ENCODE measurements at regions not wholly inside any gene's neighbourhood (a gene's known extent, or its start where the extent isn't known, plus 50 kb on each side); places are given as distances from the start of the nearest gene placed in this dataset.
"Not testable (repeated sequence)": the region's sequence is repeated elsewhere in the genome, so short reads cannot be mapped to it uniquely, and the experiment has no call there.

GRCh38 chr4:19054916-19055315 lies 1033.4 kb upstream of the LCORL start:
- no peak for DNase-seq (ENCODE audit: low read depth, low spot score)

DNA sequence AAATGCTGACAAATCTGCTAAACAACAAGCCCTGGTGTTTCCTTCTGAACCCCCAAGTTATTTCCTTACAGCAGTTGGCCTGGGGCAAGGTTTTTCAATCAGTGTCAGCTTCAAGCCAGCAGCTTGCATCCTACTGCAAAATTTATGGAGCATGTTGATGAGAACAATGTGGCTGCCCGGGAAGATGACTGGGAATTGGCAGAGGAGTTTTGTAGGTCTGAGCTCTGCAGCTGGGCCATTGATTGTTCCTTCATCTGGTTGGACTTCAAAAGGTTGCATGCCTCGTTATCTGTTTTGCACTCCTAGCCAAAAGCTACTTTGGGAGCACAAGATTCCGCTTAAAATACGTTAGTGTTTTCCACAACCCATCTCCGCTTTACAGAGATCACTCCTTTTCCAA lies 1030.3 kb upstream of the LCORL start:
- no peak for DNase-seq (ENCODE audit: low read depth, low spot score)

DNA sequence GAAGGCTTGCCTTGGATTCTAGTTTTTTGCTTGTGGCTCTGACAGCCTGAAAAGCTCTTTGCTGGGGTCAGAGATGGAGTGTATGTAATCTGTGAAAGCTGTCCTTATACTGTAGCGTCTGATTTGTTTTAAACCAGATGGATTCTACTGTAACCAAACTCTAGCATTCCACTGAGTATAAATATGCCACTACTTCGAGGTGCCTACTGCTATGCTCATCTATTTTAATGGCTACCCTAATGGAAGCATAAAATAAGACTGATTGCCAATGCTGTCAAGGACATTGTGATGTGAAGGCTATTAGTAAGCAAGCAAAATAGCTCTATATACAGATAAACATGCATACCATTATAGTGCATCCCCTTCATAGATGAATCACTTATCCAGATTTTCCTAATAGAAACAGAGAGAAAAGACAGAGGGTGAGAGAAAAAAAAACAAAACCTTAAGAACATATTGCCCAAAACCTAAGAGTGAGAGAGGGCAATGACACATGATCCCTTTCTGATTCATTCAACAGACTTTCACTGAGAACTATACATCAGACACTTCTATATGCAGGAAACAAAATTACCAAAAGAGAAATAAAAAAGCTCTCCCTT lies 1025.8 kb upstream of the LCORL start:
- no peak for DNase-seq (ENCODE audit: low read depth, low spot score)

- DNase-seq (ENCODE audit: low read depth, low spot score) = no peak
Observed at GRCh38 chr4:19039816-19040215, 1018.3 kb upstream of the LCORL start.

DNA sequence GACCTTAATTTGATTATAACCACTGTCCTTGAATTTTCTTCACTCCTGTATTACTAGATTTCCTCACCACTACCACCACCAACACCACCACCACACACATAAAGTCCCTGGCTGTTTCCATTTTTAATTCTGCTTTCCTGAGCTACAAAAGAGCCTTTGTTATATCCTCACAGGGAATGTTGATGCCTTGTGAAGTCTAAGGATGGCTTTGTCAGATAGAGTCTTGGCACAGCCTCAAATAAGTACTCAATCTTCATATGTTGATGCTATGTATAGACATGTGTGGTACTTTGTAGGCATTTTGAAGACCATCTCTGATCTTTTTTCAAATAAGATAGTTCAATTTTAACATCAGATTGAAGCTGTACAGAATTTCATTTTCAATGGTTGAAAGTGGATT lies 1016.7 kb upstream of the LCORL start:
- no peak for DNase-seq (ENCODE audit: low read depth, low spot score)

- DNase-seq (ENCODE audit: low read depth, low spot score) = no peak
Observed at GRCh38 chr4:19033816-19034733, 1012.5 kb upstream of the LCORL start.

DNA sequence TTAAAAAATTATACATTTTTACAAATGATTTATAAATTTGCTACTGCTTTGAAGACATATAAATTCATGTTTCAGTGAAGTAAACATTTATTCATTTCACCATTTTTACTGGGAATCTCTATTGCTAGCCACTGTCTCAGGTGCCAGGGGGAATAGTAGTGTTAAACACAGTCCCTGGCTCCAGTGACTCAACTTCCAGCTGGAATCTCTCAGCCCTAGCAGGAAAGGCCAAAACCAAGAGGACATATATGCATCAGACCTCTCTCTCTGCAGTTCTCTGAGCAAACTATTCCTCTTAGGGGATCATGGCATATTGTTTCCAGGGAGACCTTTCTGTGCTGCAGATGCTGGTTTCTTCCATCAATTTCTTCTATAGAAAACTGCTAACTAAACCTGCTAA lies 1009.0 kb upstream of the LCORL start:
- DNase-seq (ENCODE audit: low read depth, low spot score) = no peak

DNA sequence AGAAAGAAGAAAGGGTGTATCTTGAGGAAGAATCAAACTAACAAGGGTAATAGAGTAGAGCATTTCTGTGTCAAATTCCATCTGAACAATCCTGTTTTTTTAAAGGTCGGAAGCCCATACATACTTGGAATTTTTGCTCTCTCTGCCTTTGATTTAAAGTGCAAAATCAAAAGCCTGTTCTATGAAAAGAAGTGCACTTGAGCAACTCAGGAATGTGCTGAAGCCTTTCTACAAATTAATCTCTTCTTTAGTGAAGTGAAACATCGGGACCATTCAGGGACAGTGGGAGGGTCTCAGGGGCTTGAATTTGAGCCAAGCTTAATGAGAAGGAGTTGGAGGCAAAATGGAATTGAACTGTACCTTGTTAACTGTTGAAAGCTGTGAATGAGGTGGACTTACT lies 1008.5 kb upstream of the LCORL start:
- no peak for DNase-seq (ENCODE audit: low read depth, low spot score)

DNA sequence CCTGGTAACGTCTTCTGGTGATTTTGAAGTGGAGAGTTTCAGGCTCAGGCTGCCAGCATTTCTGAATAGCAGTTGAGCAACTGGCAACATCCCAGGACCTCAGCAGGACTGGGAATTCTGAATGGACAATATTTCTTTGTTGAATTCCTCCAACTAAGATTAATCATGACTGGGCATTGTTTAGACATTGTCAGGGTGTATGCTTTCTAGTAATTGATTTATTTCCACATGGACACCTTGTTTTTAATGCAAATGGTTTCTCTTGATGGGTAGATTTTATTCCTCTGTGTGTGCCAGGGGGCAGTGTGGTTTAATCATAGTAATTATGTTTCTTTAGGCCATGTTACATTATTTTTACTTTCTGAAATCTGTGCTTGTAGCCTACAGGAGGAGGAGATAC lies 1004.7 kb upstream of the LCORL start:
- no peak for DNase-seq (ENCODE audit: low read depth, low spot score)

GRCh38 chr4:19025031-19025430 lies 1003.5 kb upstream of the LCORL start:
- no peak for DNase-seq (ENCODE audit: low read depth, low spot score)

- no peak for DNase-seq (ENCODE audit: low read depth, low spot score)
Observed at GRCh38 chr4:19024047-19024446, 1002.5 kb upstream of the LCORL start.

GRCh38 chr4:19021617-19022016 lies 1000.1 kb upstream of the LCORL start:
- DNase-seq (ENCODE audit: low read depth, low spot score) = no peak

- not testable (repeated sequence) for DNase-seq (ENCODE audit: low read depth, low spot score)
Observed at GRCh38 chr4:19016550-19016949, 995.0 kb upstream of the LCORL start.

DNA sequence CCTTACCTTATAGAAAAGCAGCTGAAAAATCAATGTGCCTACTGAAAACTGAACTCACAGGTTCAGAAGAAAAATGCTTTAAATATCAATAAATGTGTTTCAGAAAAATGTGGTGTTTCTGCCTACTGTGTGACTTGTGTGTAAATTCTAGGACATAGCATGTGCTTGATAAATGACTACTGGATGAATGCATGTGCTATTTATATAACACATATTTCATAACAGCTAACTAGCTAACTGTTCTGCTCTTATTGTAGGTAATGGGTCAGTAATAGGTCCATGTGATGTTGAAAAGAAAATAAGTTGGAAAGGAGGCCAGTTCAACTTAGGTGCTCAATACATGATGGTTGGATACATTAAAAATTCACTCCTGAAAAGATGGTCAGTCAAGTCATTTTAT lies 993.0 kb upstream of the LCORL start:
- DNase-seq (ENCODE audit: low read depth, low spot score) = no peak

DNA sequence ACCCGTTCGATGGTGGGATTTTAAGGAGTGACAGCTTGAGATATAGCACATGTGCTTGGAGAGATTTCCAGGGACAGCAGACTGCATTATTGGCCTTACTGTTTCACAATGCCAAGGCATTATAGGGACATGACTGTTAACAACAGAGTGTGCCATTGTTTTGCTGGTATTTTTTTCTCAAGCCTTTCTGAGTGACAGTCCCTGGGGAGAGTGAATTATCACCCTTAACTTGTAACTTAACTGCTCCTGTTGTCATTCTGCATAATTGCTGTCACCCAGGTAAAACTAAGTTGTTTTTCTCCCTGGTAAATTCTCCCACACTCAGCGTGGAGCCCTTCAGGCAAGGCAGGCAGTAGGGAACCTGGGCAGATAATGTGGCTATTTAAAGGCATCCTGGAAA lies 989.2 kb upstream of the LCORL start:
- no peak for DNase-seq (ENCODE audit: low read depth, low spot score)

- DNase-seq (ENCODE audit: low read depth, low spot score) = no peak
Observed at GRCh38 chr4:19009881-19010280, 988.3 kb upstream of the LCORL start.

DNA sequence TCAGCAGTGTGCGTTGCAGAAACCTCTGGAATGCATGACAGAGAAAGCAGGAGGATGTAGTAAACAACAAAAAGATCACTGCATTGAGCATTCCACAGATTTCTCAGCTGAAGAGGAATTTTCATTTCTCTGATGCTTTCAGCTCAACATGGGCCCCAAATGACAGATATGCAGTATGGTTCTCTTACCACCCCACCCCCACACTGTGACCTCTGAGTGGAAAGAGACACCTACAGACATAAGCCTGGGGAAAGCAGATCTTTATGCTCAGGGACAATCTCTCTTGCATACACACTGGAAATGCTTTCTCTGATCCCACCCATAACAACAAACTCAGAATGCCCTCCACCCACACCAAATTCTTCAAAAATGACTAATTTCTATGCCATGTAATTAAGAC lies 983.7 kb upstream of the LCORL start:
- no peak for DNase-seq (ENCODE audit: low read depth, low spot score)

- no peak for DNase-seq (ENCODE audit: low read depth, low spot score)
Observed at GRCh38 chr4:19002170-19002569, 980.6 kb upstream of the LCORL start.

DNA sequence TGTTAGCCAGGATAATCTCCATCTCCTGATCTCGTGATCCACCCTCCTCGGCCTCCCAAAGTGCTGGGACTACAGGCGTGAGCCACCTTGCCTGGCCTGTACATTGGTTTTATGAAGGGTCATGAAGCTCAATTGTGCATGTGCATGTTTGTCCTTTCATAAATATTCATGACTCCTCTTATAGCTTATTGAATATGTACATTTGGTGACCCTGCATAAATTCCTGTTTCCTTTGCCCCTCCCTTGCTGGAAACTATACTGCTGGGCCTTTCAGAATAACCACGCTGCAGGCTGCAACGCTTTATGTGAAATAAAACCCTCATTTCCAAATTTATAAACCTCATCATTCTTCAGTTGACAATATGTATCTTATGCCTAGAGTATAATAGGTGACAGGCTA lies 978.0 kb upstream of the LCORL start:
- DNase-seq (ENCODE audit: low read depth, low spot score) = no peak

DNA sequence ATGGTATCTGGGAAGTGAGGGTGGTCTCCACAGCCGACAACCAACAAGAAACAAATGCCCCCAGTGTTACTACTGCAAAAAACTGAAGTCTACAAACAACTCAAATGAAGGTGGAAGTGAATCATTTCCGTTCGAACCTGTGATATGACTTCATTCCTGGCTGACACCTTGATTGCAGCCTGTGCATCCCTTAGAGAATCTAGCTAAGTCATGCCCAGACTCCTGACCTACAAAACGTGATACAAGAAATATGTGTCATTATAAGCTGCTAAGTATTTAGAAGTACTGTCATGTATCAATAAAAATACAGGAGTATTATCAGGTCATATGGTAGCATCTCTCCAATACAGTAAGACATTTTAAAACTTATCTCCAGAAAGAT lies 959.7 kb upstream of the LCORL start:
- DNase-seq (ENCODE audit: low read depth, low spot score) = no peak

DNA sequence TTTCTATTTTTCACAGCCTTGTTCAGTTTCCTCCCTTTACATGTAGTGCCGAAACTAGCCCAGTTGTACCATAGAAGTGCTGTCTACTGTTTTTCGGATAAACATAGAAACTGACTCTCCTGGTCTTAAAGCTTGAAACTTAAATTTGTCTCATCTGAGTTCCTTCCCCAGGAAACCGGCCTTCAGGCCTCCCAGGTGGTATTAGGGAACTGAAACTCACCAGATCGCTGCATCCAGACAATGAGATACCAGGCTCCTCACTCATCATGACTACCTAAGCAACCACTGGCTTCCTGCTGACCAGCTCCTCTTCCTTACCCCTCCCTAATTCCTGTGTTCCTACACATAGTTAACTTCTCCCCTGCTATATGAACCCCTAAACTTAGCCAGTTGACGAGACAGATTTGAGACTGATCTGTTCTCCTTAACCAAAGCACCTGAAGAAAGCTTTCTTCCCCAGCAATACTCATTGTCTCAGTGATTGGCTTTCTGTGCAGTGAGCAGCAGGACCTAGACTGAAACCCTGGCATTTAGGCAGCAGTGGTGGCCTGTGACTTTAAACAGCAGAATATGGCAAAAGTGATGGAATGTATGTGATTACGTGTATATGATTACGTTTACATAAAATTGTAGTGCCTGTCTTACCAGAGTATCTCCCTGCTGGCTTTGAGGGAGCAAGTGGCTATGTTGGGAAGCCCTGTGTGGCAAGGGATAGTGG lies 959.1 kb upstream of the LCORL start:
- no peak for DNase-seq (ENCODE audit: low read depth, low spot score)

- no peak for DNase-seq (ENCODE audit: low read depth, low spot score)
Observed at GRCh38 chr4:18976884-18977283, 955.3 kb upstream of the LCORL start.

Data from iPS DF 19.7 (cell line).